ENCODE measurements at regions not wholly inside any gene's neighbourhood (a gene's known extent, or its start where the extent isn't known, plus 50 kb on each side); places are given as distances from the start of the nearest gene placed in this dataset.

- TF ChIP-seq POLR2A (IDR thresholded peaks at IDR 0.05) (no peak), POLR2AphosphoS5 (IDR thresholded peaks at IDR 0.05) (no peak), CTCF (IDR thresholded peaks at IDR 0.05) (no peak)
Observed at GRCh38 chr16:8183176-8184099, 406.9 kb downstream of the TMEM114 start.

GRCh38 chr16:8182761-8183160 lies 407.6 kb downstream of the TMEM114 start:
- no peak for TF ChIP-seq POLR2AphosphoS5 (IDR thresholded peaks at IDR 0.05)
- no peak for TF ChIP-seq CTCF (IDR thresholded peaks at IDR 0.05)
- TF ChIP-seq POLR2A (IDR thresholded peaks at IDR 0.05) = no peak
- 35% methylated on average over 7 of the region's 7 CpGs for WGBS
- intact Hi-C loops (cut with DNase I) = no loop called here
- no peak for DNase-seq (ENCODE audit: low spot score)
- Histone ChIP-seq H3K4me1 (replicated peaks) (no peaks in the 10 kb centered on the region), H3K4me3 (no peak overlapping the region), H3K27ac (no peak overlapping the region), H3K27me3 (replicated peaks; ENCODE audit: insufficient read depth) (no peaks in the 10 kb centered on the region), H3K36me3 (no peaks in the 10 kb centered on the region), H3K9me3 (no peaks in the 10 kb centered on the region)

More at GRCh38 chr16:8183176-8184099, 406.9 kb downstream of the TMEM114 start:
- DNase-seq (ENCODE audit: low spot score) = no peak
- Histone ChIP-seq H3K27ac (no peak overlapping the region), H3K9me3 (no peaks in the 10 kb centered on the region), H3K4me3 (no peak overlapping the region), H3K27me3 (replicated peaks; ENCODE audit: insufficient read depth) (no peaks in the 10 kb centered on the region), H3K4me1 (replicated peaks) (no peaks in the 10 kb centered on the region), H3K36me3 (no peaks in the 10 kb centered on the region)
- intact Hi-C loops (cut with DNase I) = no loop called here
- WGBS = 82% methylated on average over 11 of the region's 11 CpGs

- TF ChIP-seq POLR2AphosphoS5 (IDR thresholded peaks at IDR 0.05) (no peak), CTCF (IDR thresholded peaks at IDR 0.05) (no peak), POLR2A (IDR thresholded peaks at IDR 0.05) (no peak)
- DNase-seq (ENCODE audit: low spot score) = no peak
- H3K27me3 ChIP-seq (replicated peaks; ENCODE audit: insufficient read depth) = no peaks in the 10 kb centered on the region
- intact Hi-C loops (cut with DNase I) = no loop called here
- 5% methylated on average over 5 of the region's 5 CpGs for WGBS
- H3K9me3 ChIP-seq = no peaks in the 10 kb centered on the region
- no peaks in the 10 kb centered on the region for H3K36me3 ChIP-seq
- H3K4me1 ChIP-seq (replicated peaks) = no peaks in the 10 kb centered on the region
- no peak overlapping the region for H3K27ac ChIP-seq
- no peak overlapping the region for H3K4me3 ChIP-seq
Observed at GRCh38 chr16:8179615-8180014, 410.7 kb downstream of the TMEM114 start.

- no peak overlapping the region for H3K27ac ChIP-seq
- H3K36me3 ChIP-seq = no peaks in the 10 kb centered on the region
- TF ChIP-seq CTCF (IDR thresholded peaks at IDR 0.05) (no peak), POLR2AphosphoS5 (IDR thresholded peaks at IDR 0.05) (no peak), POLR2A (IDR thresholded peaks at IDR 0.05) (no peak)
- DNase-seq (ENCODE audit: low spot score) = no peak
- WGBS = 81% methylated on average over 8 of the region's 8 CpGs
- intact Hi-C loops (cut with DNase I) = no loop called here
- H3K27me3 ChIP-seq (replicated peaks; ENCODE audit: insufficient read depth) = no peaks in the 10 kb centered on the region
- no peaks in the 10 kb centered on the region for H3K4me1 ChIP-seq (replicated peaks)
- no peaks in the 10 kb centered on the region for H3K9me3 ChIP-seq
- H3K4me3 ChIP-seq = no peak overlapping the region
Observed at GRCh38 chr16:8178271-8178670, 412.0 kb downstream of the TMEM114 start.

- no peak for DNase-seq (ENCODE audit: low spot score)
- no peak overlapping the region for H3K4me3 ChIP-seq
- no peak for TF ChIP-seq POLR2A (IDR thresholded peaks at IDR 0.05)
- TF ChIP-seq POLR2AphosphoS5 (IDR thresholded peaks at IDR 0.05) = no peak
- no peak for TF ChIP-seq CTCF (IDR thresholded peaks at IDR 0.05)
- 69% methylated on average over 3 of the region's 3 CpGs for WGBS
- H3K27me3 ChIP-seq (replicated peaks; ENCODE audit: insufficient read depth) = no peaks in the 10 kb centered on the region
- H3K27ac ChIP-seq = no peak overlapping the region
- H3K9me3 ChIP-seq = no peaks in the 10 kb centered on the region
- H3K36me3 ChIP-seq = no peaks in the 10 kb centered on the region
- intact Hi-C loops (cut with DNase I) = no loop called here
- no peaks in the 10 kb centered on the region for H3K4me1 ChIP-seq (replicated peaks)
Observed at GRCh38 chr16:8175411-8175810, 414.9 kb downstream of the TMEM114 start.
